GM21529 (cell line): ENCODE measurements at regions not wholly inside any gene's neighbourhood (a gene's known extent, or its start where the extent isn't known, plus 50 kb on each side); places are given as distances from the start of the nearest gene placed in this dataset.

Experiments used
- ATAC-seq: cut with Tn5 transposase; IDR thresholded peaks from one replicate; pipeline ENCODE4 v1.9.1; 2021; ENCODE audit not compliant: unreplicated experiment

DNA sequence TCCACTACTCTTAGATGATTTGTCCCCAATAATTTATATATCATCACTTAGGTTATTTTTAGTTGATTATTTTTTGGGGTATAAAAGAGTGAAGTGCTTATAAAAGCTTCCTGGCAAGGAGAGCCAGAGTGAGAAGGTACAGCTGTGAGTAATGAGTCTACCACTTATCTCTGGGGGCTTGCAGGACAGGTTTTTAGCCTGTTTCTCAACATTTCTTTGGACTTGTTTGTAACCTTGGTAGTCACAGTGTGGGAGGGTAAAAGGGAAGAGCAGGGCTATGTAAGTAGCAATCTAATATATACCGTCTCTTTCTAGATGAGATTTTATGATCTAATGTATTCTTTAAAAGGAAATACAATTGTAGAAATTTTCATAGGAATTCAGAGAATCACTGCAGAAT, 321.3 kb upstream of the GOLIM4 start:
- no peak for ATAC-seq

DNA sequence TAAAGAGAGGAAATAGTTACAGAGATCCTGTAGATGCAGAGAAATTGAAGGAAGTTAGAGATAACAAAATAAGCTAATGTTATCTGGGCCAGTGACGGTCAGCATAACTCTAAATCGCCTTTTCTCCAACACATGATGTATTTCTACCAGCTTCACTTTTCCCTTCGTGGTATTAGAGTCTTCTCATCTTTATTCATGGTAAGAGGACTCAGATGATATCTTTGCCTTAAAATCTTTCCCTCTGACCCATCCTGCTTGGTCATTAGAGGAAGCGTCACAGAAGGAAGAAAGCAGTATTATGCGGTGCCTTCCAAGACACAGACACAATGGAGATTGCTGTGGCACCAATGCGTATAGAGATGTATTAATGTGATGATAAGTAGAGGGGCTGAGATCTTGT, 320.7 kb upstream of the GOLIM4 start:
- ATAC-seq = no peak

DNA sequence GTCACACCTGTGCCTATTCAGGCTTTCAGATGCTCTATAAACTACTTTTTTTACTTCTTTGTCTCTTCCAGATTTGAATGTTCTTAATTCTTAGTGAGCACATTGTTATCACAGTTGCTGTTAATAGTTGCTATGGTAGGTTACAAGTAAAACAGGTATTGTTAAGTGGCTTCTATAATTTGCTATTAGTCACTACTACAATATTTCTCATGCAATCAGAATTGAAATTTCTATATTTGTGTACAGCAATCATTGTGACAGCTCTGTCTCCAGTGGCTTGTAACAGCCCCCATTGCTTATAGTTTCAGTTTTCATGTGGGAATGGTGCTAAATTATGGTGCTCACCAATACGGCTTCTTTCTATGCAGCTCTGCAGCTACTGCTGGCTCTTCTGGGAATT, 318.4 kb upstream of the GOLIM4 start:
- ATAC-seq = no peak

DNA sequence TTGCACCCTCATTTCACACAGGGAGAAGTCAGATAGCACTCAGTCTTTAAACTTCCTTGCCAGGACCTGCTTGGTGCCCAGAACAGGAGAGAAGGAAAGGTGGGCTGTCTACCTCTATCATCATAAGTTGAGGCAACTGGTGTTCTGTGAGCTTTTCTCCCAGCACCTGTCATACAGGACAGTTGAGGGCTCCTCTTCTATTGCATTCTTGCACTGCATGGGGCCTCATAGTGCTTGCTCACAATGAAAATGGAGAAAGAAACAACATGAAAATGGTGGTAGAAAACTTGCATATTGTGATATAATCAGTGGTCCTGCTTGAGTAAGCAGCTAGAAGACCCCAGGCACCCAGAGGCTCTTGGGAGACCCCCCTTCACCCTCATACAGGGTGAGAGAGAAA, 311.7 kb upstream of the GOLIM4 start:
- ATAC-seq = no peak

DNA sequence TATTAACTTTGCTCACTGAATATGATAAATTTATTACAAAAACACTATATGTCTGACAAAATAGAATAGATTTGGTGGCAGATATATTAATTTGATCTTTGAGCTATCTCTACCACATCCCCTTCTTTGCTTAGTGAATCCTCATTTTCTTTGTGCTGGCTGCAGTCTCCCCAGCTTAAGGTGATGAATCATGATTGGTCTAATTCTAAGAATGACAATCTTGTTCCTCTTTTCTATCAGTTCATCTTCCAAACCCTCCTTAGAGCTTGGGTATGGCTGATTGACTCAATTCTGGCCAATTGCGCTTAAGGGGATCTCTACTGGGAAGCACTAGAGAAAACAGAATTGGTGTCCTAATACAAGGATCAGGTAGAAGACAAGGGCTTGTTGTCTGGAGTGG, 309.6 kb upstream of the GOLIM4 start:
- no peak for ATAC-seq

DNA sequence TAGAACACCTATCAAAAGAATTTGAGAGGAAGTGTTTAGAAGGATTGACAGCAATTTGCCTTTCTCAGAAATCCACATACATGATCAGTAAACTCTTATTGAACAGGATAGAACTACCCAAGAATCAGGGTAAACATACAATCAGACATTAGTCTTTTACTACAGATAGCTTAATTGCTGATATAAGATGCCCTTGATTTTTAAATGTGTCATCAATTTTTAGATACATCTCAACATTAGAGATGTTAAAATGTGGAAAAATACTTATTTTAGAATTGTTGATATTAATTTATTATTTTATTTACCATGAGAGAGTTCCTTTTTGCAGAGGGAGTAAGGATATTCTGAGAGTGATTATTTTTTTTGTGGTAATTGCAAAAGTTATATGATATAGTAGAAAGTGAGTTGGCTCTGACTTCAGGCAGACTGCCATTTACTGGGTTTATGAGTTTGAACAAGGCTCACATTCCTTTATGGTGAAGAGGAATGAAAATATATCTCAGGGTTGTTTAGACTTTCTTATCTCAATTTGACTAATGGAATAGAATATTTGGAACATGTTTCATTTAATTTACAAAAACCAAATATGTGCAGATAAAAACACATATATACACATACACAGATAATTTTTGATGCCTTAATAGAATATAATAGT, 302.8 kb upstream of the GOLIM4 start:
- no peak for ATAC-seq

DNA sequence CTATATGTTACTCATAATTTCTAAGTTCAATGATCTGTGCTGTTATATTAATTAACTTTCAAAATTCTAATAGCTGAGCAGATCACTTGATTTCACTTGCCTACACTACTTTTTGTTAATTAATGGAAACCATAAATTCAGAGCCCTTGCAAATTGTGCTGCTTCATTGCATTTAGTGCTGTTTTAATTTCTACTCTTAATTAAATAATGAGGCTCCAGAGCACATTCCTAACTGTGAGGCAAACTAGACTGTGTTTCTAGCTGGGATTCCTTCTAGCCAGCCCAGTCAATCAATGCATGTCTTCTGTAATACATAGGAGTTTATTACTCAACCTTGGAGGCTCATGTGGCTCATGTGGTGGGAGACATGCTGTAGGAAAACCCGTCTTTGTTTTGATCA, 301.1 kb upstream of the GOLIM4 start:
- ATAC-seq = no peak

DNA sequence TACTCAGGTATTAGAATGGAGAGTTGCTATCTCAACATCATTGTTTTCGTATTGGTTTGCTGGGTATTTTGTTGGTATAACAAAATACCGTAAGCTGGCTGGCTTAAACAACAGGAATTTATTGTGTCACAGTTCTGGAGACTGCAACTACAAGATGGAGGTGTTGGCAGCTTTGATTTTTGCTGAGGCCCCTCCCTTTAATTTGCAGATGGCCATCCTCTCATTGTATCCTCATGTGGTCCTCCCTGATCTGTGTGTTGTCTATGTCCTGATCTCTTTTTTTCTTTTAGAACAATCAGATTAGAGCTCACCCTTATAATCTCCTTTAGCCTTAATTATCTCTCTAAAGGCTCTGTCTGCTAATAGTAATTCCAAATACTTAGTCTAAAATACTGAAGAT, 299.8 kb upstream of the GOLIM4 start:
- no peak for ATAC-seq

DNA sequence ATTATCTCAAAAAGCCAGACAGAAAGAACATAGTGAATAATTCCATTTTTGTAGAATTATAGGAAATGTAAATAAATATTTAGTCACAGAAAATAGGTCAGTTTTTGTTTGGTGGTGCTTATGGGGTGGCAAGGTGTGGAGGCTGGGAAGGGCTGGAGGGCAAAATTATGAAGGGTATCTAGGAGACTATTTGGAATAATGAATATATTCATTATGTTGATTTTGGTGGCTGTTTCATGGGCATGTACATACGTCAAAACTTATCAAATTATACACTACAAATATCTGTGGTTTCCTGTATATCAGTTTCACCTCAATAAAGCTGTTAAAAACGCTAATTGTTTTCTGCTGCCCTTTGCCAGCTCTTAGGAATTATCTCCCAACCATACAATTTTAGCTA, 298.7 kb upstream of the GOLIM4 start:
- no peak for ATAC-seq

DNA sequence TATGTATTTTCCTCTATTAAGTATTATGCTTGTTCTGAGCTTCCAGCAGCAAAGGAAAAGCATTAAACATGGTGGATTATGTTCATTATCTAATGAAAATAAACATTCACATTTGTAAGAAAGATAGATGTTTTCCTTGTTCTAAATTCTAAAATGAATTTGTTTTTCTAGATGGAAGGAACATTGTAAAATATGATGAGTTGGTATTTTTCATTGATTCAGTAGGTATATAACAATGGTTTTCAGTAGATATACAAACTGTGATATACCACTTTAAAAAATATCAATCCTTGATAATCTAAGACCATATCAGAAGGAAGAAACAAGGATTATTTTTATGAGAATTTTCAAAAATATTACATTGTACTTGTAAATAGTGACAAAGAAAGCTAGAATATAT, 290.6 kb upstream of the GOLIM4 start:
- ATAC-seq = no peak

DNA sequence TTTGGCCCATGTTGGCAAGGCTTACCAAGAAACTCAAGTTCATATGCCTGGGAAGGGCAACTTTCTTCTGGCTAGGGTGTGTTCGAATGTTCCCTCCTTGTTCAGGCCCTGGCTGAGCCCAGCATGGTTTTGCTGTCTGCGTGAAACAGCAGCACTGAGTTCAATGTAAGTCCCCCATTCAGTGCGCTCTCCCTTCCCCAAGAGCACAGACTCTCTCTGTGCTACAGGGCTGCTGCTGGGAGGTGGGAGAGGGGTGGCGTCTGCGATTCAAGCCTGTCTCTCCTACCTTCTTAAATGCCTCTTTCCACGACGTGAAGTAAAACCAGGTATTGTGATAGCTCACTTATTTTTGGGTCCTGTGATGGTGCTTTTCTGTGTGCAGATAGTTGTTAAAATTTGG, 289.3 kb upstream of the GOLIM4 start:
- no peak for ATAC-seq

DNA sequence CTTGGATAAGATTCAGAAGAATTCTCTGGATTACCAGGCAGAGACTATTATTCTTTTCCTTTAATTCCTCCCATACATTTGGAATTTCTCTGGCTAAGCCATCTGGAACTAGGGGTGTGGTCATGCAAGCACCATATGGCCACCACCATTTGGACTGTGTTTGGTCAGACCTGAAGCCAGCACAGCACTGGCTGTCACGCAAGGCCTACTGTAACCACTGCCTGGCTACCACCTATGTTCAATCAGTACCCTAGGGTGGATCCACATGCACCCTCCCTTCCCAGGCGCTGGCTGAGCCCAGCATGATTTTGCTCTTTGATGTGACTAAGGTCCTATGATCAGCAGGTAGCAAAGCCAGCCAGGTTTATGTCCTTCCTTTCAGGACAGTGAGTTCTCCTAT, 287.8 kb upstream of the GOLIM4 start:
- no peak for ATAC-seq

DNA sequence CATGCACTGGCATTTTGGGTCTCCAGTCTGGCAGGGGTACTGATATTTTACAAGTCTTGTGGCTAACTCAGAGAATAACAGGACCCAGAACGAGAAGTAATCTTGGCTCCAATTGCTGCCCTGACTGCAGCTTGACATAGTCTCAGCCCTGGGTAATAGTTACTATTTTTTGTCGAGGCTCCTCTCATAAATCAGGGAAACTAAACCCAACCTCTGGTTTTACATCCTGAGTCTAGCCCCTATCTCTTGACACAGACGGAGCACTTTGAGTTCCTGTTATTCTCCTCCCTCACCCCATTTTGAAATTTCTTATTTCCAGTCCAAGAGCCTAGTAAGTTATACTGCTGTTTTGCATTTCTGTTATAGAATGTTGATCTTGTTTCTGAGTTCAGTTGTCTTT, 276.1 kb upstream of the GOLIM4 start:
- ATAC-seq = no peak

DNA sequence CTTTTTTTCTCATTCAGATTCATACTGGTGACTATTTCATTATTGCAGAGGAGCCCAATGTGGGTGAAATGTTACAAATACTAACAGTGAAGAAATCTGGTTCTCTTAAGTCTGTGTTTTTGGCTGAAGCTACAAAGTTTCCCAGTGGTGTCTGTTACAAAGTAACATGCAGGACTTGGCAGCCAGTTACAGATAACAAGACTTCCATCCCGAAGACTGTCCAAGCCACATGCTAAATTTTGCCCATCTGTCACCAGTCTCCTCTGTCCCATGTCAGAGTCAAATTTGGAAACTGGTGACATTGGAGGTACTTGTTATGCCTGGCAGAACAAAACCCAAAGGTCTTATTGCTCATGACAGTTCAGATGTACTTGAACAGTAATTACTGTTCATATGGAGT, 269.2 kb upstream of the GOLIM4 start:
- no peak for ATAC-seq

DNA sequence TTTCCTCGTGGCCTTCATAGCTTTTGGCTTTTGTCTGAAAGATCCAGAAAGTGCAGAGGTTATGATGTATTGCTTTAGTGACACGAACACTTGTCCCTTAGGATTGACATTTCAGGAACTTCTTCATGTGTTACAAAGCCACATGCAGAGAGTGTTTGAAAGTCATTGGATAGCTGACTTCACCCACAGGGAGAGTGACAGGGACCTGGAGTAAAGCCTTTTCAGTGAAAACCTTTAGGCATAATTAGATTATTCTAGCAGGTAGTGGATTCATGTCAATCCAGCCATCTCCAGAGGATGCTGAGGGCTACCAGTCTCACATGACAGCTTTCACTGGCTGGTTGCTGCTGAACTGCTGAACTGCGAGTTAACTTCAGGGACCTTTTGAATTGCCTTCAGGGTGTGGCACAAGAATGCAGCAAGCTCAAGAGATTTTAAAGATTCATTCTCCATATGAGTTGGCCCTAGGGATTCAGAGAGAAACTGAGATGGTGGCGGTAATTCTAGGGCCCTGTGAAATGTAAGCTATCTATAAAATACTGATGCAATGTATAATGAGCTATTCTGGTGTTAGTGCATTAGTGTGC, 267.0 kb upstream of the GOLIM4 start:
- no peak for ATAC-seq

DNA sequence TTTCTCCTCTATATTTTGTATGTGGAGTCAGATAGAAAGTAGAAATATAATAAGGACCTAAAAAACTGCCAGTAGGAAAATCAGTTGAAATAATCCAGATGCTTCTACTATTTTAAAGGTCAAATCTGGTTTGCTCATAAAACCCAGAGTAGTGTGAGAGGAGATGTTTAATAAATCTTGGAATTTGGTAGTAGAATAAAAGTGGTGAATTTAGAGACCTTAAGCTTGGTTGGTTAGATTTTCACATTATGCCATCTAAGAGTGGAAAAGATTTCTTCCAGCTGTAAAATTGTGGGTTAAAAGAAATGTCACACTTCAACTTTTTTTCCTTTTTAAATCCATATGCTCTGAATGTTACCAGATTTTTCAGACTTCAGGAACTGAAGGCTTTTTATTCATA, 266.4 kb upstream of the GOLIM4 start:
- no peak for ATAC-seq

DNA sequence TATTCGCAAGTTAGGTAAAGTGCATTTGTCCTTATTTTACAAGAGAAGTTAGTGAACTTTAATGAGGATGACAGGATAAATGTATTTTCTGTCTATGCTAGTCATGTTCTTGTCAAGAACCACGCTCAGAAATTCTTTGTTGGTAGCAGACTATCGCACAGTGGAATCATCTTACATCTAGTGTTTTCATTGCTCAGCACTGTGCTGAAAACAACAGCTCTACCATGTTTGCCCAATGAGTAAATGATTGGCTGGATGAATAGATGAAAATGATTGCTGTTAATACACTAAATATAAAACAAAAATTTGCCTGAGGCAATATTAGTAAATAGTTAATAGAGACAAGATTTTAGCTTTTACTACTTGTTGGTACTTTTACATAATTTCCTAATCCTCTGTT, 265.3 kb upstream of the GOLIM4 start:
- ATAC-seq = no peak

DNA sequence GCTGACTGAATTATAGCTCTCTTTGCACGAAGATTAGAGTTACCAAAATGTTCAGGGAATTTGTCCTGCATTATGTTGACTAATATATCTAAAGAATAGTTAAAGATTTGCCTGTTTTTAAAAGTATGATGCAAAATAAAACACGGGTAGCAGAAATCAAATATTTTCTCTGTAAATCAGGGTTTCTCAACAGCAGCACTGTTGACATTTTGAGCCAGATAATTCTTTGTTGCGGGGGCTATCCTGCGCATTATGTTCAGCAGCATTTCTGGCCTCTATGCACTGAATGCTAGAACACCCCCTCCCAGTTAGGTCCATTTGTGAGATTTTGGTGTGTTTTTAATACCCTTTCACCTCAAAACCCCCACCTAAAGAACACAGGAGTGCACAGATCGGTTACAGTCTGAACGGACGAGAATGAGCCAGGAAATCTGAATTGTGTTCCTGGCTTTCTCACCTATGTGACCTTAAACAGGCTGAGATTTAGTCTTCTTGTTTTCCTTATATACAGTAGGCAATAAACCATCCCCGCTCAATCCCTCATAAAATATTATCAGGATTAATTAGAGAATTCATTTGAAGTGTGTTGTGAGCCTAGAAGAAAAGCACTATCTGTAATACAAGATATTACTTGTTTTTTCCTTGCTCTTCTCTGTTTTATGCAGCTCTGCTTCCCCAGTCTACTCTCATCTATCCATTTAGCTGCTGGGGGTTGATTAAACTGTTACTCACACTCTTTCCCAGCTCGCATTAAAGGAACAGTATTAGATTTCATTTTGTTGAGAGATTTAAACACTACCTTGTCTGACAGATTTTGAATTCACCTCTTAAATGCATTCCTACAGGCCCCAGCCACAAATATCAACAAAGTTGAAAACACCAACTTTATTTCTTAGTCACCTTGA, 247.5 kb upstream of the GOLIM4 start:
- ATAC-seq = no peak

DNA sequence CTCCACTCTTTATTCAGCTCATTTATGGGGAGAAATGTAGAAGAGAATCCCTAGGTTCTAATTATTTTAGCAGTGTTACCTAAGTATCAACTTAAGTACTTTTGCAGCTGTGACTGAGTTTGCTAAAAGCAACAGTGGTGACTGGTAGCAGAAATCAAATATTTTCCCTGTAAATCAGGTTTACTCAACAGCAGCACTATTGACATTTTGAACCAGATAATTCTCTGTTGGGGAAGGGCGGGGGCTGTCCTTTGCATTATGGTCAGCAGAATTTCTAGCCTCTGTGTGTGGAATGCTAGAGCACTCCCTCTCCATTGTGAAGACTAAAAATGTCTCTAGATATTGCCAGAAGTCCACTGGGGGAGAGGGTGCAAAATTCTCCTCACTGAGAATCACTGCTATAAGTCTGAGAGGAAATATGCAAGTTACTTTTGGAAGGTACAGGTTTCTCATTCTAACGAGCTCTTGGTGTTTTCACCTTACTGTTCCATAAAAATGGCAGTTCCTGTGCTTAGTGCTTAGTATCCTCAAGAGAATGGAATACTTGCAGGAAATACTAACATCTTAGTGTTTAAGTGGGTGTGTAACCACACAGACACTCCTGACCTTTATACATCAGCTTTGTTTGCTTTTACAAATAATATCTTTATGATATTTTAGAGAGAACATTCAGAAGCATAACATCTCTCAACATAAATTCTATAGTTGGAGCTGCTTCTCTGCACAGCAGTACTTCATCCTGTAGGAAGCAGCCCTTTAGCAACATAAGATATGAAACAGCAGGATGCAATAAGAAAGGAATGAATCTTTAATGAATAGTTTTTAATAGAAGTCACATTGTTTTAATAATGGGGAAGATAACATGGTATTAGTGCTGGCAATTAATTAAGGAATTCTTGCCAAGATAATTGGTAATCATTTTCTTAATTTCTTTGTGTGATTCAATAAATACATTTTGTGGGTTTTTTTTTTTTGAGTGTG, 246.5 kb upstream of the GOLIM4 start:
- ATAC-seq = no peak

DNA sequence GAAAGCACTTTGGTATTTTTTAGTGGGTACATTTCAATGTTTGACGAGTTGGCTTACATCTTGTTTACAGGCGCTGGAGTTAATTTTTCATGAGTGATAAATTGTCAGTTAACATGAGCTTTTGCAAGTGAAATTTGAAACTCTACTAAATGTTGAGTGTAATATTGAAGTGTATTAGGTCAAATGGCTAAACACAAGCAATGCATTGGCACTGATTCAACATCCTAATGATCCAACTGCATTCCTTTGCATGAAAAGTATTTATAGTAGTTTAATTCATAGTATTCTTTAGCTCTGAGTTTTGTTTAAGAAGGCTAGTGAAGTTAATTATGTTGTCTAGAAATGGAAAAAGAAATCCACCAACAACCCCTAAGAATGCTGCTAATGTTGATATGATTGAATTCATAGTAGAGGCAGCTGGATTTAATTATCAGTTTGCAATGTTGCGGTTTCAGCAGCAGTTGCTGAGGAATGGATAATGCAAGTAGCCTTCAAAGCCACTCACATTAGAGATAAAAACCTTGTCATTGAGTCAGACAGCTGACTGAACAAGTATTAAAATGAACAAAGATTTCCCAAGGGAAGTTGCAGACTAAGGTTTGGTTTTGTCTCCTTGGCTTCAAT, 245.6 kb upstream of the GOLIM4 start:
- ATAC-seq = no peak

DNA sequence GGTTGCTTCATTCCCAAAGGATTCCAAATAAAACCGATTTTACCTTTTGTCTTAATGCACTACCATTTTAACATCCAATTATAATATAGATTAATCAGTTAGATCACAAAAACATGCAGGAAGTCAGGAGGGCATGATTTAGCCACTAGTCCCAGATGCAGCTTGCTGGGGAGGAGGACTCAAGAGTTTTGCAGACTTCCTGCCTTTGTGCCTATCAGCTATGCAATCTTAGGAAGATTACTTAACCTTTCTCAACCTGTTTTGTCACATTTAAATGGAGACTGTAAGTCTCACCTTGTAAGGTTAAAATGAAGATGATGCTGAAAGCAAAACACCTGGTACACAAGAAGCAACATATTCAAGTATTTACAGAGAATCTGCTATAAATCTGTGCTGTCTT, 242.4 kb upstream of the GOLIM4 start:
- ATAC-seq = no peak
